ENCODE measurements at regions not wholly inside any gene's neighbourhood (a gene's known extent, or its start where the extent isn't known, plus 50 kb on each side); places are given as distances from the start of the nearest gene placed in this dataset.

DNA sequence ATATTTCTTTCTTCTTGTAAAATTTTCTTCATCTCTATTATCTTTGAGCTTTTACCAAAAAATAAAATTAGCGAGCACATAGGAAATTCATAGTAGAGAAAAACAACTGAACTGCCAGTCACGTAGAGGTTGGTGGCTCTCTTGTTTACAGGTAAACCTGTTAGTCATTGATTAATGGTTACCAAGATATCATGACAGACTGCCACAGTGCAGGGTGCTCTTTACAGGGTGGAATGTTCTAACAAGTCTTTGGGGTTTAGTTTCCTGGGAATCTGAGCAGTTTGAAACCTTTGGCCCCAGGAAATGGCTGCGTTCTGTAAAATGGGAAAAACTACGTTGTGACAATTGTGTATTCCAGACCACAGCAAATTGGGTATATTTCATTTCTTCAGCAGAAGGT is 407.3 kb upstream of the ADARB2 start:
- no peak overlapping the region for H3K9ac ChIP-seq (ENCODE audit: low read length)
- no peaks in the 10 kb centered on the region for H4K20me1 ChIP-seq (ENCODE audit: low read depth, low read length)
- TF ChIP-seq, protein P1, sequence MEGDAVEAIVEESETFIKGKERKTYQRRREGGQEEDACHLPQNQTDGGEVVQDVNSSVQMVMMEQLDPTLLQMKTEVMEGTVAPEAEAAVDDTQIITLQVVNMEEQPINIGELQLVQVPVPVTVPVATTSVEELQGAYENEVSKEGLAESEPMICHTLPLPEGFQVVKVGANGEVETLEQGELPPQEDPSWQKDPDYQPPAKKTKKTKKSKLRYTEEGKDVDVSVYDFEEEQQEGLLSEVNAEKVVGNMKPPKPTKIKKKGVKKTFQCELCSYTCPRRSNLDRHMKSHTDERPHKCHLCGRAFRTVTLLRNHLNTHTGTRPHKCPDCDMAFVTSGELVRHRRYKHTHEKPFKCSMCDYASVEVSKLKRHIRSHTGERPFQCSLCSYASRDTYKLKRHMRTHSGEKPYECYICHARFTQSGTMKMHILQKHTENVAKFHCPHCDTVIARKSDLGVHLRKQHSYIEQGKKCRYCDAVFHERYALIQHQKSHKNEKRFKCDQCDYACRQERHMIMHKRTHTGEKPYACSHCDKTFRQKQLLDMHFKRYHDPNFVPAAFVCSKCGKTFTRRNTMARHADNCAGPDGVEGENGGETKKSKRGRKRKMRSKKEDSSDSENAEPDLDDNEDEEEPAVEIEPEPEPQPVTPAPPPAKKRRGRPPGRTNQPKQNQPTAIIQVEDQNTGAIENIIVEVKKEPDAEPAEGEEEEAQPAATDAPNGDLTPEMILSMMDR (IDR thresholded peaks at IDR 0.05; ENCODE audit: insufficient read depth, low read length, poor library complexity, severe bottlenecking) = no peak
- TF ChIP-seq EZH2phosphoT487 (conservative IDR thresholded peaks at IDR 0.05; ENCODE audit: low read length) = no peak
- H3K79me2 ChIP-seq (ENCODE audit: insufficient read depth, low read length) = no peaks in the 10 kb centered on the region
- no peaks in the 10 kb centered on the region for H3K27me3 ChIP-seq (ENCODE audit: low read length)
- no peaks in the 10 kb centered on the region for H3F3A ChIP-seq (ENCODE audit: insufficient read depth)
- H3K9me2 ChIP-seq (replicated peaks; ENCODE audit: insufficient read depth, low read length) = no peaks in the 10 kb centered on the region
- H3K27ac ChIP-seq (ENCODE audit: low read depth, low read length) = no peak overlapping the region
- H3K36me3 ChIP-seq (ENCODE audit: low read length) = no peaks in the 10 kb centered on the region
- H3K4me2 ChIP-seq (ENCODE audit: low read depth, low read length, poor library complexity, severe bottlenecking) = no peak overlapping the region
- H3K9me3 ChIP-seq (ENCODE audit: insufficient read depth, low read length) = no peaks in the 10 kb centered on the region
- no peak overlapping the region for H3K4me3 ChIP-seq (ENCODE audit: insufficient read depth, low read length, poor library complexity, severe bottlenecking)
- H2AFZ ChIP-seq (ENCODE audit: low read depth, low read length, severe bottlenecking) = no peak overlapping the region

GRCh38 chr10:2143213-2143835 is 406.0 kb upstream of the ADARB2 start:
- H3K4me3 ChIP-seq (ENCODE audit: insufficient read depth, low read length, poor library complexity, severe bottlenecking) = no peak overlapping the region
- no peak overlapping the region for H3K9ac ChIP-seq (ENCODE audit: low read length)
- H3K27ac ChIP-seq (ENCODE audit: low read depth, low read length) = no peak overlapping the region
- no peak overlapping the region for H3K4me2 ChIP-seq (ENCODE audit: low read depth, low read length, poor library complexity, severe bottlenecking)
- H3K9me2 ChIP-seq (replicated peaks; ENCODE audit: insufficient read depth, low read length) = no peaks in the 10 kb centered on the region
- H3K36me3 ChIP-seq (ENCODE audit: low read length) = no peaks in the 10 kb centered on the region
- no peaks in the 10 kb centered on the region for H3F3A ChIP-seq (ENCODE audit: insufficient read depth)
- TF ChIP-seq, protein P1 (IDR thresholded peaks at IDR 0.05; ENCODE audit: insufficient read depth, low read length, poor library complexity, severe bottlenecking) = no peak
- TF ChIP-seq EZH2phosphoT487 (conservative IDR thresholded peaks at IDR 0.05; ENCODE audit: low read length) = no peak
- no peaks in the 10 kb centered on the region for H3K27me3 ChIP-seq (ENCODE audit: low read length)
- H3K79me2 ChIP-seq (ENCODE audit: insufficient read depth, low read length) = no peaks in the 10 kb centered on the region
- no peaks in the 10 kb centered on the region for H4K20me1 ChIP-seq (ENCODE audit: low read depth, low read length)
- no peaks in the 10 kb centered on the region for H3K9me3 ChIP-seq (ENCODE audit: insufficient read depth, low read length)
- no peak overlapping the region for H2AFZ ChIP-seq (ENCODE audit: low read depth, low read length, severe bottlenecking)

DNA sequence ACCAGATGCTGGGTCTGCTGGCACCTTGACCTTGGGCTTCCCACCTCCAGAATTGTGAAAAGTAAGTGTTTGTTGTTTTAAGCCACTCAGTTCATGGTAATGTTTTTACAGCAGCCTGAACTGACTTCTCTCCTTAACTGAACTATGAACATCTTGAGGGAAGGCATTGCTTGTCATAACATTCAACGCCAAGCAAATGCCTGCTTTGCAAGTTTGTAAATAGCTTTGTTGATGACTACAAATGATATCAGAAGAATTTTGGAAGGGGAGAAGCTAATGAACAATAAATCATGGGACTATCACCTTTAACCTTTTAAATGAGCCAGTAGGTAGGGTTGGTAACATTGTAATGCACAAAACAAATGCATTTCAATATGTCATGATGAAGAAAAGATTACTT is 402.4 kb upstream of the ADARB2 start:
- Histone ChIP-seq H3K27me3 (ENCODE audit: low read length) (no peaks in the 10 kb centered on the region), H3K36me3 (ENCODE audit: low read length) (no peaks in the 10 kb centered on the region), H3K4me3 (ENCODE audit: insufficient read depth, low read length, poor library complexity, severe bottlenecking) (no peak overlapping the region), H2AFZ (ENCODE audit: low read depth, low read length, severe bottlenecking) (no peak overlapping the region), H3K4me2 (ENCODE audit: low read depth, low read length, poor library complexity, severe bottlenecking) (no peak overlapping the region), H3K9ac (ENCODE audit: low read length) (no peak overlapping the region), H3F3A (ENCODE audit: insufficient read depth) (no peaks in the 10 kb centered on the region), H3K79me2 (ENCODE audit: insufficient read depth, low read length) (no peaks in the 10 kb centered on the region), H4K20me1 (ENCODE audit: low read depth, low read length) (no peaks in the 10 kb centered on the region), H3K27ac (ENCODE audit: low read depth, low read length) (no peak overlapping the region), H3K9me3 (ENCODE audit: insufficient read depth, low read length) (no peaks in the 10 kb centered on the region), H3K9me2 (replicated peaks; ENCODE audit: insufficient read depth, low read length) (no peaks in the 10 kb centered on the region)
- no peak for TF ChIP-seq EZH2phosphoT487 (conservative IDR thresholded peaks at IDR 0.05; ENCODE audit: low read length)
- TF ChIP-seq, protein P1 (IDR thresholded peaks at IDR 0.05; ENCODE audit: insufficient read depth, low read length, poor library complexity, severe bottlenecking) = no peak

Measured in SU-DHL-6 (cell line).